Hepatocyte (in vitro differentiated cells): ENCODE measurements at regions not wholly inside any gene's neighbourhood (a gene's known extent, or its start where the extent isn't known, plus 50 kb on each side); places are given as distances from the start of the nearest gene placed in this dataset.
"Not testable (repeated sequence)": the region's sequence is repeated elsewhere in the genome, so short reads cannot be mapped to it uniquely, and the experiment has no call there.

Experiments used
- DNase-seq: peaks from one replicate; pipeline ENCODE4 v3.0.0-alpha.2; 2016; ENCODE audit warnings: low spot score
- H2AFZ ChIP-seq: fragments of 200-600 bp; sonication (generic); 2 replicates; pipeline ENCODE4 v1.6.0; 2016; ENCODE audit warnings: antibody characterized with exemption, mild to moderate bottlenecking
- H3K27ac ChIP-seq: fragments of 200-600 bp; sonication (generic); 2 replicates; pipeline ENCODE4 v1.5.1; 2016; ENCODE audit warnings: mild to moderate bottlenecking
- H3K27me3 ChIP-seq: fragments of 200-600 bp; sonication (generic); 2 replicates; pipeline ENCODE4 v1.6.1; 2016
- H3K36me3 ChIP-seq: fragments of 200-600 bp; sonication (generic); replicated peaks from 2 replicates; pipeline ENCODE4 v1.5.1; 2016; ENCODE audit warnings: low read depth; ENCODE audit not compliant: insufficient read depth
- H3K4me1 ChIP-seq: fragments of 200-600 bp; sonication (generic); 2 replicates; pipeline ENCODE4 v1.5.1; 2016; ENCODE audit warnings: mild to moderate bottlenecking, moderate library complexity; ENCODE audit not compliant: insufficient read depth
- H3K4me2 ChIP-seq: fragments of 200-600 bp; sonication (generic); 2 replicates; pipeline ENCODE4 v1.6.0; 2016
- H3K4me3 ChIP-seq: fragments of 200-600 bp; sonication (generic); 2 replicates; pipeline ENCODE4 v1.5.1; 2016; ENCODE audit warnings: mild to moderate bottlenecking
- H3K79me2 ChIP-seq: fragments of 200-600 bp; sonication (generic); 2 replicates; pipeline ENCODE4 v1.6.0; 2017; ENCODE audit warnings: mild to moderate bottlenecking
- H3K9me2 ChIP-seq: fragments of 200-600 bp; sonication (generic); replicated peaks from 2 replicates; pipeline ENCODE4 v1.6.0; 2017; ENCODE audit warnings: mild to moderate bottlenecking; ENCODE audit not compliant: insufficient read depth
- H3K9me3 ChIP-seq: fragments of 200-600 bp; sonication (generic); 2 replicates; pipeline ENCODE4 v1.5.1; 2016; ENCODE audit warnings: low read depth, mild to moderate bottlenecking
- H4K20me1 ChIP-seq: fragments of 200-600 bp; sonication (generic); 2 replicates; pipeline ENCODE4 v1.6.0; 2016; ENCODE audit warnings: mild to moderate bottlenecking; ENCODE audit not compliant: insufficient read depth, poor library complexity, severe bottlenecking
- CTCF ChIP-seq: fragments of 200-600 bp; sonication (generic); IDR thresholded peaks from 2 replicates; pipeline ENCODE4 v1.5.1; 2016; ENCODE audit warnings: antibody characterized with exemption, mild to moderate bottlenecking; ENCODE audit not compliant: poor library complexity
- EZH2 ChIP-seq: fragments of 200-600 bp; sonication (generic); IDR thresholded peaks from 2 replicates; pipeline ENCODE4 v1.6.1; 2016; ENCODE audit warnings: antibody characterized with exemption, mild to moderate bottlenecking, borderline replicate concordance
- EZH2phosphoT487 ChIP-seq: fragments of 200-600 bp; sonication (generic); IDR thresholded peaks from one replicate; pipeline ENCODE4 v1.6.1; 2018; ENCODE audit warnings: antibody characterized with exemption, mild to moderate bottlenecking, low read depth, moderate library complexity; ENCODE audit not compliant: unreplicated experiment, severe bottlenecking
- WGBS: methylation state at CpG from one replicate; pipeline ENCODE4 v1.1.6; 2016; ENCODE audit warnings: low lambda C conversion rate; ENCODE audit errors: missing lambda C conversion rate; 5-methylcytosine and 5-hydroxymethylcytosine counted together

- WGBS: 75% methylated on average over 4 of the region's 4 CpGs
- H3K27me3 ChIP-seq: no peaks in the 10 kb centered on the region
- H3K4me3 ChIP-seq: no peak overlapping the region
- no peak for DNase-seq
- H2AFZ ChIP-seq: no peak overlapping the region
- H3K36me3 ChIP-seq: no peaks in the 10 kb centered on the region
- no peaks in the 10 kb centered on the region for H4K20me1 ChIP-seq
- TF ChIP-seq EZH2phosphoT487: no peak
- no peak for TF ChIP-seq CTCF
- TF ChIP-seq EZH2: no peak
- H3K27ac ChIP-seq: no peak overlapping the region
- H3K9me2 ChIP-seq: no peaks in the 10 kb centered on the region
- no peak overlapping the region for H3K4me2 ChIP-seq
- no peaks in the 10 kb centered on the region for H3K9me3 ChIP-seq
- H3K4me1 ChIP-seq: no peaks in the 10 kb centered on the region
- peaks cover 17% of the 10 kb centered on the region for H3K79me2 ChIP-seq
Measured at GRCh38 chr17:30597776-30598288, 120.6 kb downstream of the GOSR1 start.

GRCh38 chr17:30596948-30597775 lies 120.0 kb downstream of the GOSR1 start:
- H3K4me2 ChIP-seq, H2AFZ ChIP-seq, H3K36me3 ChIP-seq, DNase-seq, H4K20me1 ChIP-seq, H3K27me3 ChIP-seq, H3K9me2 ChIP-seq, H3K9me3 ChIP-seq, H3K27ac ChIP-seq, H3K4me3 ChIP-seq, H3K4me1 ChIP-seq: not testable (repeated sequence)
- 99% methylated on average over 6 of the region's 8 CpGs for WGBS
- H3K79me2 ChIP-seq: peaks cover 11% of the 10 kb centered on the region

GRCh38 chr17:30594953-30595371 lies 117.8 kb downstream of the GOSR1 start:
- not testable (repeated sequence) for H3K4me2 ChIP-seq, DNase-seq
- 59% methylated on average over 10 of the region's 10 CpGs for WGBS

GRCh38 chr17:30594223-30594952 lies 117.2 kb downstream of the GOSR1 start:
- no peaks in the 10 kb centered on the region for H3K79me2 ChIP-seq
- no peaks in the 10 kb centered on the region for H3K9me2 ChIP-seq
- no peak for TF ChIP-seq EZH2
- TF ChIP-seq EZH2phosphoT487: no peak
- TF ChIP-seq CTCF: no peak
- no peaks in the 10 kb centered on the region for H3K36me3 ChIP-seq
- no peaks in the 10 kb centered on the region for H4K20me1 ChIP-seq
- H2AFZ ChIP-seq: no peak overlapping the region
- DNase-seq: no peak
- WGBS: 72% methylated on average over 18 of the region's 18 CpGs
- H3K27me3 ChIP-seq: no peaks in the 10 kb centered on the region
- no peak overlapping the region for H3K27ac ChIP-seq
- H3K9me3 ChIP-seq: no peaks in the 10 kb centered on the region
- H3K4me3 ChIP-seq: no peak overlapping the region
- no peak overlapping the region for H3K4me2 ChIP-seq
- H3K4me1 ChIP-seq: no peaks in the 10 kb centered on the region

More at GRCh38 chr17:30594953-30595371, 117.8 kb downstream of the GOSR1 start:
- H2AFZ ChIP-seq, H3K27me3 ChIP-seq, H3K9me2 ChIP-seq, H3K9me3 ChIP-seq, H3K79me2 ChIP-seq, H3K36me3 ChIP-seq, H3K4me1 ChIP-seq, H3K27ac ChIP-seq, H4K20me1 ChIP-seq, H3K4me3 ChIP-seq: not testable (repeated sequence)
